ENCODE measurements at regions not wholly inside any gene's neighbourhood (a gene's known extent, or its start where the extent isn't known, plus 50 kb on each side); places are given as distances from the start of the nearest gene placed in this dataset.

GRCh38 chr2:12274591-12274990 lies 442.1 kb upstream of the TRIB2 start:
- Histone ChIP-seq H3K27ac (no peak overlapping the region), H3K9me3 (no peaks in the 10 kb centered on the region), H3K4me3 (no peak overlapping the region), H3K4me1 (no peaks in the 10 kb centered on the region), H3K4me2 (no peak overlapping the region)
- WGBS (ENCODE audit: missing lambda C conversion rate) = 2% methylated on average over 1 of the region's 1 CpG
- TF ChIP-seq CHD4 (IDR thresholded peaks at IDR 0.05; ENCODE audit: borderline replicate concordance) (no peak), RFX5 (IDR thresholded peaks at IDR 0.05) (no peak)
- ChIA-PET POLR2A (no interaction called here), CTCF (no interaction called here)
- ATAC-seq = no peak
- no peak for DNase-seq (ENCODE audit: low read depth in 1 of 2, low spot score in 1 of 2)
- FAIRE-seq = no peak

- TF ChIP-seq CHD4 (IDR thresholded peaks at IDR 0.05; ENCODE audit: borderline replicate concordance) (no peak), ESRRA (IDR thresholded peaks at IDR 0.05; ENCODE audit: borderline replicate concordance, low read length) (no peak), MAZ (IDR thresholded peaks at IDR 0.05; ENCODE audit: borderline replicate concordance, low read depth, low read length) (no peak), FOSL2 (IDR thresholded peaks at IDR 0.05) (no peak), FOSL2 (CRISPR knock-in tag; IDR thresholded peaks at IDR 0.05) (no peak), FOSB (CRISPR knock-in tag; IDR thresholded peaks at IDR 0.05) (no peak)
- CTCF ChIA-PET = no interaction called here
- Histone ChIP-seq H3K27ac (no peak overlapping the region), H3K9me3 (no peaks in the 10 kb centered on the region), H3K4me1 (no peaks in the 10 kb centered on the region), H3K4me2 (no peak overlapping the region), H3K4me3 (no peak overlapping the region)
- WGBS (ENCODE audit: missing lambda C conversion rate) = 29% methylated on average over 7 of the region's 7 CpGs
- DNase-seq (ENCODE audit: low read depth in 1 of 2, low spot score in 1 of 2) (no peak), FAIRE-seq (no peak), ATAC-seq (no peak)
- POLR2A ChIA-PET = no interaction called here
These were observed 439.3 kb upstream of the TRIB2 start for GRCh38 chr2:12277241-12278034.

GRCh38 chr2:12278217-12278750 lies 438.5 kb upstream of the TRIB2 start:
- Histone ChIP-seq H3K4me3 (no peak overlapping the region), H3K4me2 (no peak overlapping the region), H3K9me3 (no peaks in the 10 kb centered on the region), H3K4me1 (no peaks in the 10 kb centered on the region), H3K27ac (no peak overlapping the region)
- ChIA-PET CTCF (interaction anchor here (0.7 kb wide), 2 partner anchors 24 to 110 kb away, joined by 3 to 5 read pairs; no protein-coding TSS in a partner anchor), POLR2A (no interaction called here)
- FAIRE-seq (no peak), DNase-seq (ENCODE audit: low read depth in 1 of 2, low spot score in 1 of 2) (no peak), ATAC-seq (no peak)
- TF ChIP-seq BCL3 (IDR thresholded peaks at IDR 0.05) (no peak), RCOR1 (IDR thresholded peaks at IDR 0.05; ENCODE audit: low read depth, low read length) (no peak), CBX8 (IDR thresholded peaks at IDR 0.05) (no peak), HDAC2 (IDR thresholded peaks at IDR 0.05) (no peak), FOSB (CRISPR knock-in tag; IDR thresholded peaks at IDR 0.05) (no peak), JUN (IDR thresholded peaks at IDR 0.05) (no peak), CEBPB (IDR thresholded peaks at IDR 0.05) (no peak)
- WGBS (ENCODE audit: missing lambda C conversion rate) = under 1% methylated on average over 4 of the region's 4 CpGs

GRCh38 chr2:12282780-12283695 lies 433.7 kb upstream of the TRIB2 start:
- no peak overlapping the region for H3K27ac ChIP-seq
- 3% methylated on average over 3 of the region's 3 CpGs for WGBS (ENCODE audit: missing lambda C conversion rate)
- no peaks in the 10 kb centered on the region for H3K4me1 ChIP-seq
- TF ChIP-seq FOXS1 (CRISPR knock-in tag; IDR thresholded peaks at IDR 0.05) = no peak
- no peak for TF ChIP-seq RFX5 (IDR thresholded peaks at IDR 0.05)
- TF ChIP-seq REST (IDR thresholded peaks at IDR 0.05) = no peak
- no peak for TF ChIP-seq HOXA7 (CRISPR knock-in tag; IDR thresholded peaks at IDR 0.05)
- TF ChIP-seq FOSL2 (IDR thresholded peaks at IDR 0.05) = no peak
- TF ChIP-seq FOSL2 (CRISPR knock-in tag; IDR thresholded peaks at IDR 0.05) = no peak
- no peak for TF ChIP-seq HEYL (CRISPR knock-in tag; IDR thresholded peaks at IDR 0.05)
- TF ChIP-seq CBX8 (IDR thresholded peaks at IDR 0.05) = no peak
- no peak for TF ChIP-seq BHLHE40 (IDR thresholded peaks at IDR 0.05; ENCODE audit: low read depth, low read length)
- TF ChIP-seq TP53 (CRISPR knock-in tag; IDR thresholded peaks at IDR 0.05) = no peak
- TF ChIP-seq ZNF302 (CRISPR knock-in tag; IDR thresholded peaks at IDR 0.05) = no peak
- no peak for TF ChIP-seq EHF (CRISPR knock-in tag; IDR thresholded peaks at IDR 0.05)
- TF ChIP-seq HOXB13 (CRISPR knock-in tag; IDR thresholded peaks at IDR 0.05; ENCODE audit: low read depth) = no peak
- no peak overlapping the region for H3K4me3 ChIP-seq
- no peak for ATAC-seq
- FAIRE-seq = no peak
- H3K9me3 ChIP-seq = no peaks in the 10 kb centered on the region
- DNase-seq (ENCODE audit: low read depth in 1 of 2, low spot score in 1 of 2) = no peak
- ChIA-PET CTCF (no interaction called here), POLR2A (no interaction called here)
- H3K4me2 ChIP-seq = no peak overlapping the region

All from A549 (cell line).